GM19025 (cell line): ENCODE measurements at regions not wholly inside any gene's neighbourhood (a gene's known extent, or its start where the extent isn't known, plus 50 kb on each side); places are given as distances from the start of the nearest gene placed in this dataset.

ENCODE experiments used
- ATAC-seq: cut with Tn5 transposase; IDR thresholded peaks from one replicate; pipeline ENCODE4 v1.9.1; 2021; ENCODE audit warnings: mild to moderate bottlenecking, low read depth, moderate library complexity; ENCODE audit not compliant: unreplicated experiment

DNA sequence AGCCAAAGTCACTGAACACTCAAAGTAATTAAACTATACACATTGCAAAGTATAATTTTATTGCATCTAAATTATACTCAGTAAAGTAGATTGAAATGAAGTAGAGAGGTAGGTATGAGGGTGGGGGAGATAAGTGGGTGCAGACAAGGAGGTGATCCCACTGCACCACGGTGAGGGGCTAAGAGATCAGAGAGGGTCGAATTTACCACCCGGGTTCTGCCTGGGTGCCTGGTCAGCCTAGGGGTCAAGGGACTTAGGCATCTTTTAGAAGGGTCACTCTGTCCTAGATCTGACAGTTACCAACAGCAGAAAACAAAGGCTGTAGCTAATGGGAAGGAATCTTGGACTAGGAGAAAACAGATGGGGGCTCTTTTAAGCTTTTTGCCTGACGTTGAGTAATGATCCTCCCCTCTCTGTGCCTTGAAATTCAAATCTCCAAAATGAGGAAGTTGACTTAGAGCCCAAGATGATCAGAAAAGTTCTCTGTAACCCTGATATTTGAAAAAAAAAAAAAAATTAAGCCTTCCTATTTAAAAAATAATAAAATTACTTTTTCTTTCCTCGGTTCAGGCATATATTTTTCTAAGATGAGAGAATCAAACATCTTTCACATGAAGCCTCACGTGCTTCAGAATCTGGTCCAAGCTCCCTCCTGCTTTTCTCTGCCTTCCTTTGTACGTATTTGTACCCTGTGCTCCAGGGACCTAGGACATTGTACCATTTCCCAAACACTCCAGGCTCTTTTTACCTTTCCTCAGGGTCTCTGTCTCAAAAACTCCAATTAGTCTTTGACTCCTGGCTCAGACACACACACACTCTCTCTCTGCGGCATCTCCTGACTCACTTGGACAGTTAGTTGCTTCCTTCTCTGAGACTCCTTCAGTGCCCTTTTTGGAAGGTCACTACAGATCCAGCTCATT is 353.9 kb downstream of the CYRIA start:
- ATAC-seq: no peak

DNA sequence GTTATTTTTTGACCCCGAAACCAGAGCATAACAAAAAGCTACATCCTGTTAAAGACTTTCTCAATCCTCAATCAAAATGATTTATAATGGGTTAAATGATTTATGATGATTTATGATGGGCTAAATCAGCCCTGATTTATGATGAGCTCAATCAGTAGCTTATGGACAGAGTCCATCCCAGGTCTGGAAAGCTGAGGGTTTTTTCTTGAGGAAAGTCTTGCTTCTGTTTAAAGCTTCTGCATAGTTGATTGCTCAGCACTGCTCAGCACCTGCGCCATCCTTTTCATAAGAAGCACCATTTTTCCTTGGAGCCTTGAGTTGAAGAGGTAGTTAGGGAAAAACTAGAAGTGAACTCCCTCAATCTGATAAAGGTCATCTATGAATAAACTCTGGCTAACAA is 356.8 kb downstream of the CYRIA start:
- no peak for ATAC-seq

DNA sequence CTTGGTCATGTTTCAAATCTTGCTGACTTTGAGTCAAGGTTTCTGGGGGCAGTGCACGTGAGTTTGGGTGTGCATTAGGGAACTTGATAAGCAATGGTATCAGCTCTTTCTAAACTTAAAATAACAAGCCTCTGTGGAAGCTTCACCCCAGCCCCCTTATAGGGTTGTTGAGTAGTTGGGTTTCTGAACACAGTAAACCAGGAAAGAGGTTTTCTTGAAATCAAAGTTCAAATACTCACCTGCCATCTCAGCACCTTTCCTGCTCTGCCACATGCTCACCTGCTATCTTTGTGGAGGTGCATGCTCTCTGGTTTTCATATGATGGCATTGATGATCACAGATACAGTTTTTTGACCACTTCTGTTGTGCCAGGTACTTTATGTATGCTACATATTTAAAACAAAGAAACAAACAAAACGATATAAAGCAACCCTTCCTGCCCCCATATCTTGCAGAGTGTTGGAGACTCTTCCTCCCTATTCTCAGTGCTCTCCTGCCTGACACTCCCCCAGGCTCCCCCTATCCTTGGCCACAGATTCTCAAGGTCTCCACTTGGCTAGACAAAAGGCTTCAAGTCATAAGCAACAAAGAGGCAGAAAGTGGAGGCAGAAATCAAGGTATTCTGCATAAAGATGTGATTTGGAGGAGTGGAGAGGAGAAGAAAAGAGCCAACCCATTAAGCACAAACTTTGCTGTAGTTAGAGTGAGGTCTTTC is 360.6 kb downstream of the CYRIA start:
- no peak for ATAC-seq

DNA sequence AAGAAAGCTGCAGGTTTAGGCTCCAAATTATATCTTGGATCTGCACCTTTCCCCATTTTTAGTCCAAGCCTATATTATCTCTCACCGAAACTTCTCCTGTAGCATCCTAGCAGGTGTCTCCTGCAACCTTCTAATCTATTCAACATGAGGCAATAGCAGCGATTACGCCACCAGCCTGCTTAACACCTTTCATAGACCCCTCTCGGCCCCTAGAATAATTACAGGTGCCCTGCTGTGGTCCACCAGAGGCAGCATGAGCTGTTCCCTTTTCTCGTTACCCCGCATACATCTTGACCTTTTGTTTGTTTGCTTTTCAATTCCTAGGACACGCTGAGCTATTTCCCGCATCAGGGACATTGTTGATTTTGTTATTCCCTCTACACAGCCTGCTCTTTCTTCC is 361.9 kb downstream of the CYRIA start:
- no peak for ATAC-seq

DNA sequence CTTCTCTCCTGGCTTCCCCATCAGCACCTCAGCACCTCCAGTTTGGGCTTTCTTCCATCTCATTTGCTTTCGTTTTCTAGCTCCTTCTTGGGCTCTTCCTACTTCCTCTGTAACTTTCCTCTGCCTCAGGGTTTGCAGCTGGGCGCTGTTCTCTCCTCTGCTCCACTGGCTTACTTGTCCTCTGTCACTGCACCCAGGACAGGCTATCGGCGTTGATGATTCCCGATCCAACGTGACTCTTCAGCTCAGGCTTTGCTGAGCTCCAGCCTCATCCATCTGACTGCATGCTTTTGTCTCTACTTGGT is 362.4 kb downstream of the CYRIA start:
- ATAC-seq: no peak

DNA sequence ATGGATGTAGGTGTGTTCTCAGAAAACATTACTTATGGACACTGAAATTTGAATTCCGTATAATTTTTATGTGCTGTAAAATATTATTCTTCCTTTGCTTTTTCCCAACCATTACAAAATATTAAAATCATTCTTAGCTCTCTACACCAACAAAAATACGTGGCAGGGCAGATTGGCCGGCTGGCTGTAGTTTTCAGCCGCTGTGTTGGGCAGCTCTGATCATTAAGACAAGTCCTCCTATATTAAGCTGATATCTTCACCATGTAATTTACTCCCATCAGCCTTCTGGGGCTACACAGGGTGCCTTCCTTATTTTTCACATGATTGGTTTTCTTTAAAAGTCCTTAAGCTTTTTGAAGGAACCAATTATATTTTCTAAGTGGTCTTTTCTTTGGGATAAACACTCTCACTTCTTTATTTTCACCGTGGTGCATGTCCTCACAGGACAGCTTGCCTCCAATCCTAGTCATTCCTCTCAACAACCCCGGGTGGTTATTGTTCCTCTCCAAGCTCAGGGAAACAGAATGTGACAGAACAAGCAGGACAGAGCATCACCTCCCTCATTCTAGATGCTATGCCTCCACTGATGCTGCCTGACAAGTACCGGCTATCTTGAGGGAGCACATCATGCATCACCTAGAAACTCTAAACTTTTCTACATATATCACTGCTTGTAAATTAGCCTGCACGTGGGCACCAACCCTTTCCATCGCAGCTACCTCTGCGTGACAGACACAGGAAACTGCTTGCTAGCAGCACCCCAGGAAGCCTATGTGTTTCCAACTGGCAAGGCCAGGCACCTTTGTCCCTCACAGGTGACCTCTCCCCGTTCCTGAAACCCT is 362.3 kb downstream of the MYCN start:
- no peak for ATAC-seq

DNA sequence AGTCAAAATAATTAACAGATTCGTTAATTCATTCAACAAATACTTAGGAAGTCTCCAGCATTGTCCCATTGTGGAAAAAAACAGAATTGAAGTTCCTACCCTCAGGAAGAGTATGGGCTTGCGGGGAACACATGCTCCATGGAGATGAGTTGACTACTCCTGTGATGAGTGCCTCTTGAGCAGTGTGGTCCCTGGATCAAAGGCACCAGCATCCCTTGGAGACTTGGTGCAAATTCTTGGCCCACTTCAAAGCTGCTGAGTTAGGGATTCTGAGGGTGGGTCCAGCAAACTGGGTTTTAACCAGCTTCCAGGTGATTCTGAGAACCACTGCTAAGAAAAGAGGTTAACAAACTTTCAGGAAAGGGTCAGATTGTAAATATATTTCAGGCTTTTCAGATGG is 361.6 kb downstream of the MYCN start:
- no peak for ATAC-seq

DNA sequence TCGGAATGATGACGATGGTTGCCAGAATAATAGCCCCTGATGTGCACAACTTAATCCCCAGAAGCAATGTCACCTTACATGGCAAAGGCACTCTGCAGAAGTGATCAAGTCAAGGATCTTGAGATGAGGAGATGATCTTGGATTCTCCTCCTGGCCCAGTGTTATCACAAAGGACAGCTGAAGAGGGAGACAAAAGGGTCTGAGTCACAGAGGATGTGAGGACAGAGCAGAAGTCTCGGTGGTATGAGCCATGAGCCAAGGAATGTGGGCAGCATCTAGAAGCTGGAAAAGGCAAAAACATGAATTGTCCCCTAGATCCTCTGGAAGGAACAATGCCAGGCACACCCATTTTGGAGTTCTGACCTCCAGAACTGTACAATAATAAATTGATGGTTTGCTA is 358.5 kb downstream of the MYCN start:
- no peak for ATAC-seq

DNA sequence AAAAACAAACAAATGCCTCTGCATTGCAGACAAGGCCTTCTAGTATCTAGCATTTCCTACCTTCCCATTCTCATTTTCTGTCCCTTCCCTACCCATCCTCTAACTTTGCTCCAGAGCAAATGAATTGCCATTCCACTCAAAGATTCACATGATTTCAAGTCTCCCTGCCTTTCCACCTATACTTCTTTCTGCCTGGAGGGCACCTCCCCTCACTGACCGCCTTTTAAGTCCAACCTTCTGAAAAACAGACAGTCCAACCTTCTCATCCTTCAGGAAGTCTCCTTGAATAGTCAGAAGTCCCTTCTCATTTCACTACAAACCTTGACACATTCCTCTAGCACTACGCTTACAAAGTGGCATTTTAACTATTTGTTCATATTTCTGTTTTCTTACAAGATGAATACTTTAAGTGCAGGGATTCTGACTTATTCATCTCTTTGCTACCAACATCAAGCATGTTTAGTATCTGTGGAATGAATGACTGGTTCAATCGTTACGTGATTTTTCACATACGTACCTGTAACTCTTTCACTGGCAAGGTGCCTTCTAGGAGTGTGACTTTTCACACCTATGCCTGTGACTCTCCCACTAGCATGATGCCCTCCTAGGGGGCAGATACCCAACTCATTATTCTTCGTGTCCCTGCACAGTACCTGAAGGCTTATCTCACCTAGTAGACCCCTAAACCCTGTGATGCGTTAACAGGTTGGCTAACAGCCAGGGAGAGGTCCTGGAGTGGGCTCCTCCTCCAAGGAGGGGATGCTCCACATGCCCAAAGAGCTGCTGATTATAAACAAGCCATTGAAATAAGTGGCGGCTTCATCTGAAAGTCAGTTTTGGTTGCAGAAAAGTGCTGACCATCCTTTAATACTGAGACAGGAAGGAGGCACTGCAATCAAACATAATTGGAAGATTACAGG is 356.2 kb downstream of the MYCN start:
- ATAC-seq: no peak

DNA sequence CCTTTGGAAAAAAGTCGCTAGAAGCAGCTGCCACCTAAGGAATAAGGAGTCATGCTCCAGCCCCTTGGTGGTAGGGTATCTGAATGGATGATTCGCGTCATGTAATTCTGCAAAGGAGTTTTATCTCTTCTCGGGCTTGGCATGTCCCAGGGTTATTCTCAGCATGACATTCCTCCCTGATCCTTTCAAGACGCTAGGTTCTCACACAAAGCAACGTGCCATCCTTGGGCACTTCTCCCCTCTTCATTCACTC is 355.6 kb downstream of the MYCN start:
- ATAC-seq: no peak

DNA sequence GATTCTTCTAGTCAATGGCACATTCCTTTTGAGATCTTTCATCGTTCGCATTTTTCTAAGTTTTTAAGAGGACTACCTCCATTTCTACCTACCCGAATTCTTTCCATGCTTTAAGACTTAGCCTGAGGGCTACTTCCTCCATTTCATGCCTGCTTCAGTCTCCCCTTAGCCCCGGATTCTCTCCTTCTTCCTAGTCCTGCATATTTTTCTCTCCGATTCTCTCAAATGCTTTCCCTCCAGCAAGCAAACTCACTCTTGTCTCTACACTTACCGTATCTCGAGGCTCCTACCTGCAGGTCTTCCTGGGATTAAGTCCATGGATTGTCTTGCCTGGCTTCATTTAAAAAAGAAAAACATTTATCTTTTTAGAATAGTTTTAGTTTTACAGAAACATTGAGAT is 354.4 kb downstream of the MYCN start:
- ATAC-seq: no peak

DNA sequence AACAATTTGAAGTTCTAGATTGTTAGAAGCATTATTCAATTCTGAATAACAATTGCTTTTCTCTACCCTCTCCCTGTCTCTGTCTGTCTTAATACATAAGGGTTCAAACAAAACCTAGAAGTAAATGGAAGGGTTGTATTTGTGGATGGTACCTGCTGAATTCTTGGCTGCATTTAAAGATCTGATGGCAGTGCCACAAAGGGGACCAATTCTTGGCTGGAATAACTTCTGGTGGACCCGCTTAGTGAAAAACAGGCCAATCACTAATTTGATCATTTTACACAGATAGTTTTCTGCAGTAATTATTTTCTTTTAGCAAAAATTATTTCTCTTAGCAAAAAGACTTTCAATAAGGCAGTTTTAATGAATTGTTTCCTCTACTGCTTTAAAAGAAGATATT is 353.5 kb downstream of the MYCN start:
- no peak for ATAC-seq

DNA sequence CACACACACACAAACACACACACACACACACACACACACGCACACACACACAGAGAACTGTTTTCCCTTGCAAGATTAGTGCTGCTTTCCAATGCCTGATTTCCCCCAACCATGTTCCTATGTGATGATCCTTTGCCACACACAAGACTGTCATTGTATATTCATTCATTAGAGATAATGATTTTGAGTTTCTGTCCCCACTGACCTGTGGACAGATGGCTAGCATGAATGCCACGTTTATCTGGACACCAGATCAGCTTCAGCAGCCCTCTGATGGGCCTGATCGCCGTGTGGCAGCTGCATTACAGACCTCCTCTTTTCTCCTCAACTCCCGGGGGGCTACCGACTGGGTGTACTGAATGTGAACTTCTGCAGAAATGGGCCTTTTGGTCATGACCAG is 353.0 kb downstream of the MYCN start:
- no peak for ATAC-seq

DNA sequence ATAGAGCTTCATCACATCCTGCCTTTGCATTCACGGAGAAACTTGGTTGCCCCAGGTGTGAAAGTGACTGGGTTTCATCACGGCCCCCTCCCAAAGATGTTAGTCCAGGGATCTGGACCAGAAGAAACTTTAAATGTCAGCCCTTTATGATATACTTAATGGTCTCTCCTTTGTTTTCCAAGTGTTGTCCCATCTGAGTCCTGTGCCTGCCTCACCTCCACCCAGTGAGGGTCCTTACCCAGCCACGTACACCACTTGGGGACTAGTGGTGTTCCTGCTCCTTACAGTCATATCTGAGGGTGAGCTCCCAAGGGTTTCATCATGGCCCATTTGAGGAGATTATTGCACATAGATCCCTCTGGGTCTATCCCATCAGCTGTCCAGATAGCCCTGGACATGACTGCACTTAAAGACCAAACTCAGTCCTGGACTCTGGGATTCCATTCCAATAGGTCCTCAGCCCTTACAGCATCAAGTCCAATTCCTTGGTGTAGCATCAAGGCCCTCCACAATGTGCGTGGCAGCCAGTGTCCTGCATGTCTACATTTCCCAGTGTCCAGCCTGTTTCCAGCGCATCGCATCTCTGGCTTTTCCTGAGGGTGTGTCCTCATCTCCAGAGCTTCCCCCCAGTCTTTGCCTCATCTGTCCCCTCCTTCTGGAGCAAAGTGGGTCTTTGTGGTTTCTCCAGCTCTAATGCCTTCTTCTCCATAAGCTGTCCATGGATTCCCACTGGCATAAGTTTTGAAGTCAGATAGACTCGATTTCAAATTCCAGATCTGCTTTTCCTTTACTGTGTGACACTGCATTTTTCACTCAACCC is 351.6 kb downstream of the MYCN start:
- no peak for ATAC-seq

DNA sequence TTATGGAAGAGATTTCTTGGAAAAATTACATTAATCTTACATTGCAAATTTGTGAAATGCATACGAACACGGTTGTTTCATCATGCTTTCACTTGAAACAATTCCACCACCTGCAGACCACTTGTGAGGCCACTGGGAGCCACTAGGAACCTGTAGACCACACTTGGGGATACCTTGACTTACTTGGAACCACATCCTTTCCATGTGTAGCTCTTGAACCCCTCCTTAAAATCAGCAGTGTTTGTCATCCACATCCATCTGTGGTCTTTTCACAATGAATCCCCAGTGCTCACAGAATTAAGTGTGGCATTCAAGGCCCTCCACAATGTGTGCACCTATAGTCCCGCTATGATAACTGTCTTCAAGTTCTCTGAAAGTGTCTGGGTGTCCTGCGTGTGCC is 350.9 kb downstream of the MYCN start:
- ATAC-seq: no peak

DNA sequence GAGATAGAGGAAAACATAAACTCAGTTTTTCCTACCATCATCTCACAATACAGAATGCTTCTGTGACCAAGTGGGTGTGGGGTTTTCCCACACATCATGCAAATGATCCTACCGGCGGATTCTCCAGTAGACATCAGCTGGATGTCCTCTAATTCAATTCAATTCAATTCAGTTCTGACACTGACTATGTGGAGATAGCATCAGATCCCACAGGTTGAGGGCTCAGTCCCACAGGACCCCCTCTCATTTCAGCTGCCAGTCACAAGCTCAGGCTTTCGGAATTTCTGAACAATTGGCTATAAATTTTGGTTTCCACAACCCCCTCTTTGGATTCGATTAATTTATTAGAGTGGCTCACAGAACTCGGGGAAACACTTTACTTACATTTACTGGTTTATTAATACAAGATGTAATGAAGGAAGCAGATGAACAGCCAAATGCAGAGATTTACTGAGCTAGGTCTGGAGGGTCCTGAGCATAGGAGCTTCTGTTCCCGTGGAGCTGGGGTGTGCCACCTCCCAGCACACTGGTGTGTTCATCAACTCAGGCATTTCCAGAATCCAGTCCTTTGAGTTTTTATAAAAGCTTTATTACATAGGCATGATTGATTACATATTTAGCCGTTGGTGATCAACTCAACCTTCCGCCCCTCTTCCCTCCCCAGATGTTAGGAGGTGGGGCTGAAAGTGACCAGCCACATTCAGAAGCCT is 350.1 kb downstream of the MYCN start:
- no peak for ATAC-seq

DNA sequence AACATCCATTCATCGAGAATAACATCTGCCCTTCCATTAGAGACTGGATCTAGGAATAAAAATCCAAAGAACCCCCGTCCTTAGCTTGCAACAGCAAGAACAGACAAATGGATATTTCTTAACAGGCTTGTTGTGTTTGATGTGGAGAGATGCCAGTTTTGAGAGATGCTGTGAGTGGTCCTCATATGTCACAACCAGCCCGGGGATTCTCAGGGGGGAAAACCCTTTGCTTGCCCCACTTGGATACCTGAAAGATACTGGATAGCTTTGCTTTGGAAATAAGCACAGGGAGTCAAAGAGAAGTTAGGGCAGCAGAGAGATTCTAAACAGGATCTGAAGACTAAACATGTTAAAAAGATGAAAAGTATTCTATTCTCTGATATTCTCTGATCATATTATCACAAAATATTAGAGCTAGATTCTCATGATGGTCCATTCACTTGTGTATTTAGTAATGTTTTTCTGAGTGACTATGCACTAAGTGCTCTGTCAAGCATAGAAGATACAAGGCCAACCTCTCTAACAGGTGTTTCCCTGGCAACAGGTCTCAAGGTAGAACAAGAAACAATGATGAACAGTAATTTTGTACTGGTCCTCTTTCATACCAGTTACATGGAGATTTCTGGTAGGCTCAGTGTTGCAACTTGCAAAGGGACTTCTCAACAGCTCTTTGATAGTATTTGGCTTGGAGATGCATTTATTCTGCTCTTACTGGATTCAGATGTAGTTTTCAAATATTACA is 348.2 kb downstream of the MYCN start:
- ATAC-seq: no peak

DNA sequence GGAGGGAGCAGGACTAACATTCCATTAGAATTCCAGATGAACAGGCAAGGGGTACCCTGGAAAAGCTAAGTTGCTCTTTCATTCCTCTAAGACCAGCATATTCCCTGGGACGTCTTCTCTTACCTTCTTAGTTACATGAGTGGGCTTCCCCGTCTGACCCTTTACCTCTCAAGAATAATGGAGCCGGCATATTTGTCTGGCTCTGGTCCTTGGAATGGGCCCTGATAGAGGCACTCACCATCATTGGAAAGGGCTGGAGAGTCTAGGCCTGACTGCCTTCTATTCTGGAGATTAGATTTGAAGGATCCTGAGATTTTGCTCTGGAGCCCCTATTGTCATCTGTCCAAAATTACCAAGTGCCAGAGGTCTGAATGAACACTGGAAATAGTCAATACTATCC is 347.5 kb downstream of the MYCN start:
- no peak for ATAC-seq
